Central memory CD8-positive, alpha-beta T cell (primary cell): ENCODE measurements at regions not wholly inside any gene's neighbourhood (a gene's known extent, or its start where the extent isn't known, plus 50 kb on each side); places are given as distances from the start of the nearest gene placed in this dataset.

ENCODE experiments used
- ATAC-seq: fragments of 150-1000 bp; cut with Tn5 transposase; replicated peaks from 2 replicates; pipeline ENCODE4 v1.10.0; 2022; ENCODE audit warnings: mild to moderate bottlenecking, moderate FRiP score, moderate number of reproducible peaks; ENCODE audit not compliant: poor library complexity, severe bottlenecking; ENCODE audit errors: extremely low read depth
- DNase-seq, 2 donors: peaks; one replicate each; pipeline ENCODE4 v3.0.0; 2021; ENCODE audit warnings: low spot score in 2 of 2
- H3K27ac Mint-ChIP-seq: one replicate; pipeline ENCODE4 v1.8.0; 2022; ENCODE audit warnings: low read depth, mild to moderate bottlenecking, moderate library complexity, mixed read lengths
- H3K27me3 Mint-ChIP-seq: one replicate; pipeline ENCODE4 v1.8.0; 2022; ENCODE audit warnings: mixed read lengths
- H3K36me3 Mint-ChIP-seq: one replicate; pipeline ENCODE4 v1.8.0; 2022; ENCODE audit warnings: mild to moderate bottlenecking, moderate library complexity, mixed read lengths; ENCODE audit not compliant: insufficient read depth
- H3K4me1 Mint-ChIP-seq: one replicate; pipeline ENCODE4 v1.8.0; 2022; ENCODE audit warnings: mixed read lengths
- H3K4me3 Mint-ChIP-seq: one replicate; pipeline ENCODE4 v1.8.0; 2022; ENCODE audit warnings: mild to moderate bottlenecking, moderate library complexity, mixed read lengths
- H3K9me3 Mint-ChIP-seq: one replicate; pipeline ENCODE4 v1.8.0; 2022; ENCODE audit warnings: mixed read lengths

- peaks cover 5% of the 10 kb centered on the region for H3K9me3 Mint-ChIP-seq
- DNase-seq: no peak
- peak; percentile 13 for ATAC-seq
- peaks cover 67% of the 10 kb centered on the region for H3K4me1 Mint-ChIP-seq
- H3K36me3 Mint-ChIP-seq: peaks cover 9% of the 10 kb centered on the region
- peak overlapping the region; percentile 52 for H3K27ac Mint-ChIP-seq
- H3K4me3 Mint-ChIP-seq: peak overlapping the region; percentile 43
- H3K27me3 Mint-ChIP-seq: no peaks in the 10 kb centered on the region
Measured at GRCh38 chr13:73972545-73972944, 161.7 kb downstream of the KLF12 start.

GRCh38 chr13:73971481-73971880 is 162.7 kb downstream of the KLF12 start:
- no peaks in the 10 kb centered on the region for H3K27me3 Mint-ChIP-seq
- peak overlapping the region; percentile 27 for H3K4me3 Mint-ChIP-seq
- DNase-seq (no peak), ATAC-seq (no peak)
- peaks cover 5% of the 10 kb centered on the region for H3K9me3 Mint-ChIP-seq
- peaks cover 72% of the 10 kb centered on the region for H3K4me1 Mint-ChIP-seq
- H3K36me3 Mint-ChIP-seq: peaks cover 6% of the 10 kb centered on the region
- H3K27ac Mint-ChIP-seq: no peak overlapping the region

- Mint-ChIP-seq H3K27ac (no peak overlapping the region), H3K4me1 (peaks cover 73% of the 10 kb centered on the region), H3K9me3 (peaks cover 5% of the 10 kb centered on the region), H3K27me3 (no peaks in the 10 kb centered on the region), H3K4me3 (no peak overlapping the region), H3K36me3 (peaks cover 4% of the 10 kb centered on the region)
- no peak for ATAC-seq
- DNase-seq: no peak
Measured at GRCh38 chr13:73970421-73971055, 163.7 kb downstream of the KLF12 start.

GRCh38 chr13:73967397-73968165 is 166.6 kb downstream of the KLF12 start:
- ATAC-seq: no peak
- DNase-seq: no peak
- Mint-ChIP-seq H3K4me1 (peaks cover 67% of the 10 kb centered on the region), H3K9me3 (no peaks in the 10 kb centered on the region), H3K36me3 (peaks cover 4% of the 10 kb centered on the region), H3K27ac (no peak overlapping the region), H3K4me3 (no peak overlapping the region), H3K27me3 (no peaks in the 10 kb centered on the region)

GRCh38 chr13:73966331-73966730 is 167.9 kb downstream of the KLF12 start:
- no peak overlapping the region for H3K4me3 Mint-ChIP-seq
- H3K36me3 Mint-ChIP-seq: peaks cover 8% of the 10 kb centered on the region
- peaks cover 70% of the 10 kb centered on the region for H3K4me1 Mint-ChIP-seq
- no peaks in the 10 kb centered on the region for H3K9me3 Mint-ChIP-seq
- ATAC-seq (no peak), DNase-seq (no peak)
- no peaks in the 10 kb centered on the region for H3K27me3 Mint-ChIP-seq
- peak overlapping the region; percentile 35 for H3K27ac Mint-ChIP-seq

- H3K4me1 Mint-ChIP-seq: peaks cover 53% of the 10 kb centered on the region
- no peaks in the 10 kb centered on the region for H3K27me3 Mint-ChIP-seq
- H3K27ac Mint-ChIP-seq: no peak overlapping the region
- no peak for DNase-seq
- no peaks in the 10 kb centered on the region for H3K9me3 Mint-ChIP-seq
- H3K4me3 Mint-ChIP-seq: no peak overlapping the region
- H3K36me3 Mint-ChIP-seq: peaks cover 8% of the 10 kb centered on the region
- ATAC-seq: no peak
Measured at GRCh38 chr13:73962284-73962683, 171.9 kb downstream of the KLF12 start.

GRCh38 chr13:73961181-73961580 is 173.0 kb downstream of the KLF12 start:
- ATAC-seq (no peak), DNase-seq (no peak)
- Mint-ChIP-seq H3K4me1 (peaks cover 50% of the 10 kb centered on the region), H3K27me3 (no peaks in the 10 kb centered on the region), H3K27ac (no peak overlapping the region), H3K36me3 (peaks cover 8% of the 10 kb centered on the region), H3K4me3 (no peak overlapping the region), H3K9me3 (no peaks in the 10 kb centered on the region)

- Mint-ChIP-seq H3K9me3 (no peaks in the 10 kb centered on the region), H3K4me1 (peaks cover 50% of the 10 kb centered on the region), H3K27me3 (no peaks in the 10 kb centered on the region), H3K36me3 (peaks cover 10% of the 10 kb centered on the region), H3K4me3 (no peak overlapping the region), H3K27ac (no peak overlapping the region)
- DNase-seq (no peak), ATAC-seq (no peak)
Measured at GRCh38 chr13:73960474-73960873, 173.7 kb downstream of the KLF12 start.

- H3K36me3 Mint-ChIP-seq: peaks cover 10% of the 10 kb centered on the region
- ATAC-seq: no peak
- H3K4me3 Mint-ChIP-seq: no peak overlapping the region
- H3K4me1 Mint-ChIP-seq: peaks cover 37% of the 10 kb centered on the region
- no peaks in the 10 kb centered on the region for H3K9me3 Mint-ChIP-seq
- H3K27me3 Mint-ChIP-seq: no peaks in the 10 kb centered on the region
- H3K27ac Mint-ChIP-seq: no peak overlapping the region
- DNase-seq: no peak
Measured at GRCh38 chr13:73958657-73959397, 175.4 kb downstream of the KLF12 start.

GRCh38 chr13:73957889-73958288 is 176.3 kb downstream of the KLF12 start:
- no peak for DNase-seq
- Mint-ChIP-seq H3K27me3 (no peaks in the 10 kb centered on the region), H3K27ac (no peak overlapping the region), H3K4me3 (no peak overlapping the region), H3K4me1 (peaks cover 37% of the 10 kb centered on the region), H3K9me3 (no peaks in the 10 kb centered on the region), H3K36me3 (peaks cover 10% of the 10 kb centered on the region)
- ATAC-seq: no peak

- Mint-ChIP-seq H3K27me3 (no peaks in the 10 kb centered on the region), H3K9me3 (no peaks in the 10 kb centered on the region), H3K4me1 (peaks cover 41% of the 10 kb centered on the region), H3K4me3 (no peak overlapping the region), H3K27ac (no peak overlapping the region), H3K36me3 (peaks cover 14% of the 10 kb centered on the region)
- ATAC-seq (no peak), DNase-seq (no peak)
Measured at GRCh38 chr13:73956795-73957408, 177.3 kb downstream of the KLF12 start.

- Mint-ChIP-seq H3K9me3 (no peaks in the 10 kb centered on the region), H3K27me3 (no peaks in the 10 kb centered on the region), H3K4me1 (peaks cover 41% of the 10 kb centered on the region), H3K36me3 (peaks cover 9% of the 10 kb centered on the region), H3K4me3 (no peak overlapping the region), H3K27ac (peak overlapping the region; percentile 55)
- DNase-seq: no peak
- no peak for ATAC-seq
Measured at GRCh38 chr13:73955977-73956500, 178.2 kb downstream of the KLF12 start.
